Ecto neural progenitor cell (in vitro differentiated cells): ENCODE measurements at regions not wholly inside any gene's neighbourhood (a gene's known extent, or its start where the extent isn't known, plus 50 kb on each side); places are given as distances from the start of the nearest gene placed in this dataset.
"Not testable (repeated sequence)": the region's sequence is repeated elsewhere in the genome, so short reads cannot be mapped to it uniquely, and the experiment has no call there.

ENCODE experiments used
- DNase-seq: peaks from one replicate; pipeline ENCODE4 v3.0.0-alpha.2; 2018; ENCODE audit warnings: low spot score

GRCh38 chr6:57860481-57861315 is 543.3 kb downstream of the PRIM2 start:
- not testable (repeated sequence) for DNase-seq

- not testable (repeated sequence) for DNase-seq
Observed at GRCh38 chr6:57870083-57870482, 552.7 kb downstream of the PRIM2 start.

GRCh38 chr6:57873424-57873823 is 556.0 kb downstream of the PRIM2 start:
- DNase-seq, result not testable (repeated sequence)

- not testable (repeated sequence) for DNase-seq
Observed at GRCh38 chr6:57876659-57877058, 559.2 kb downstream of the PRIM2 start.

- DNase-seq, result not testable (repeated sequence)
Observed at GRCh38 chr6:57877729-57878128, 560.3 kb downstream of the PRIM2 start.

- DNase-seq, result not testable (repeated sequence)
Observed at GRCh38 chr6:57878792-57879191, 561.4 kb downstream of the PRIM2 start.

GRCh38 chr6:57898850-57899249 is 581.4 kb downstream of the PRIM2 start:
- not testable (repeated sequence) for DNase-seq

GRCh38 chr6:57900687-57901399 is 583.4 kb downstream of the PRIM2 start:
- not testable (repeated sequence) for DNase-seq

GRCh38 chr6:57901445-57901844 is 584.0 kb downstream of the PRIM2 start:
- DNase-seq, result not testable (repeated sequence)

- DNase-seq, result not testable (repeated sequence)
Observed at GRCh38 chr6:57904356-57904755, 586.9 kb downstream of the PRIM2 start.

GRCh38 chr6:57915300-57915699 is 597.9 kb downstream of the PRIM2 start:
- DNase-seq, result not testable (repeated sequence)

- DNase-seq, result not testable (repeated sequence)
Observed at GRCh38 chr6:57942966-57943365, 625.5 kb downstream of the PRIM2 start.

- not testable (repeated sequence) for DNase-seq
Observed at GRCh38 chr6:57946084-57946768, 628.8 kb downstream of the PRIM2 start.

GRCh38 chr6:57946769-57947091 is 629.3 kb downstream of the PRIM2 start:
- not testable (repeated sequence) for DNase-seq

- not testable (repeated sequence) for DNase-seq
Observed at GRCh38 chr6:57948481-57948880, 631.1 kb downstream of the PRIM2 start.

GRCh38 chr6:57950430-57950829 is 633.0 kb downstream of the PRIM2 start:
- not testable (repeated sequence) for DNase-seq

GRCh38 chr6:57966757-57967156 is 649.3 kb downstream of the PRIM2 start:
- DNase-seq, result not testable (repeated sequence)

GRCh38 chr6:57971956-57972355 is 654.5 kb downstream of the PRIM2 start:
- not testable (repeated sequence) for DNase-seq

- no peak for DNase-seq
Observed at GRCh38 chr6:57974653-57975052, 657.2 kb downstream of the PRIM2 start.

GRCh38 chr6:57975127-57975526 is 657.7 kb downstream of the PRIM2 start:
- DNase-seq, result not testable (repeated sequence)

GRCh38 chr6:57976371-57976770 is 658.9 kb downstream of the PRIM2 start:
- DNase-seq, result not testable (repeated sequence)

- not testable (repeated sequence) for DNase-seq
Observed at GRCh38 chr6:57983603-57984002, 666.2 kb downstream of the PRIM2 start.
